Body of pancreas (tissue), 4 donors: ENCODE measurements at regions not wholly inside any gene's neighbourhood (a gene's known extent, or its start where the extent isn't known, plus 50 kb on each side); places are given as distances from the start of the nearest gene placed in this dataset.

Experiments
- ATAC-seq: fragments of 150-250 bp; one replicate; pipeline ENCODE4 v1.9.1; 2016
- DNase-seq, 4 donors: peaks; one replicate each; pipeline ENCODE4 v3.0.0-alpha.2; 2019
- H3K27ac ChIP-seq, 4 donors: fragments of 200-600 bp; sonication (generic); 1 replicate in 3 of 4; 2 replicates in 1 of 4; pipeline versions ENCODE4 v1.5.1 to v1.6.1; 2016 to 2019; ENCODE audit warnings: mild to moderate bottlenecking in 1 of 4, mixed read lengths in 1 of 4, moderate library complexity in 1 of 4
- H3K27me3 ChIP-seq, 2 donors: fragments of 200-600 bp; sonication (generic); one replicate each; pipeline ENCODE4 v1.6.0; 2016; ENCODE audit warnings: mild to moderate bottlenecking in 1 of 2
- H3K36me3 ChIP-seq, 2 donors: fragments of 200-600 bp; sonication (generic); replicated peaks in 1 of 2; 2 replicates each; pipeline ENCODE4 v1.5.1; 2016; ENCODE audit warnings: low read depth in 2 of 2; ENCODE audit not compliant: insufficient read depth in 1 of 2
- H3K4me1 ChIP-seq: fragments of 200-600 bp; sonication (generic); one replicate; pipeline ENCODE4 v1.6.0; 2016
- H3K4me3 ChIP-seq, 2 donors: fragments of 200-600 bp; sonication (generic); 1 replicate in 1 of 2; 2 replicates in 1 of 2; pipeline ENCODE4 v1.5.1; 2016 to 2019
- H3K9me3 ChIP-seq, 3 donors: fragments of 200-600 bp; sonication (generic); 1 replicate in 2 of 3; 2 replicates in 1 of 3; pipeline ENCODE4 v1.5.1; 2016
- POLR2A ChIP-seq, 3 donors: fragments of 450-650 bp; IDR thresholded peaks; one replicate each; pipeline ENCODE4 v1.6.1; 2016; ENCODE audit warnings: antibody characterized with exemption in 3 of 3, mild to moderate bottlenecking in 2 of 3
- WGBS, 2 donors: methylation state at CpG; one replicate each; pipeline ENCODE4 v1.1.5; 2017; 5-methylcytosine and 5-hydroxymethylcytosine counted together
- intact Hi-C: fragments of 100-400 bp; cut with DNase I; formaldehyde crosslinking; loops from one replicate; pipeline ENCODE4 v1.15.1; 2023
- TF ChIP-seq, protein P1 (sequence below), 7 experiments: fragments of 450-650 bp in 4 of 7; fragments of 200-600 bp in 3 of 7; sonication (generic) in 3 of 7; IDR thresholded peaks; one replicate each; pipeline ENCODE4 v1.5.1; 2016 to 2019; ENCODE audit warnings: antibody characterized with exemption in 7 of 7

DNA sequence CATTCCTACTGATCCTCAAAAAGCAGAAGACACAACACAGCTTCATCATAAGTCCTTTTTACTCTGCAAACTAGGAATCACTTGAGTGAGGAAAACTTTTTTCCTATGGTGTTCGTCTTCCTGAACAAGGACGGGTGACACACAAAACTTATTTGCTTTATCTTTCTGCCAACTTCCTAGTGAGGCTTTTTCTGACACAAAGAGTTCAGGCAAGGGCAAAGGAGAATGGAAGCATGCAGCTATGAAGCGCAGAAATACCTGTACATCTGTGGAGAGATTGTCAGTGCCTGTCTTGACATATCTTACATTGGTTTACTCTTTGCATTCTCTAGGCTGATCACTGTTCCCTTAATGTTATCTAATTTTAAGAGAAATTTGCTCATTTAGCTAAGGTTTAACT, 548.0 kb upstream of the IGFBP7 start:
- Histone ChIP-seq H3K36me3 (no peaks in the 10 kb centered on the region), H3K4me1 (no peaks in the 10 kb centered on the region), H3K4me3 (no peak overlapping the region), H3K9me3 (no peaks in the 10 kb centered on the region), H3K27ac (no peak overlapping the region), H3K27me3 (no peaks in the 10 kb centered on the region)
- 24 to 33% methylated on average over 3 of the region's 3 CpGs for WGBS, 2 donors
- no peak for TF ChIP-seq POLR2A (IDR thresholded peaks at IDR 0.05)
- TF ChIP-seq, protein P1, sequence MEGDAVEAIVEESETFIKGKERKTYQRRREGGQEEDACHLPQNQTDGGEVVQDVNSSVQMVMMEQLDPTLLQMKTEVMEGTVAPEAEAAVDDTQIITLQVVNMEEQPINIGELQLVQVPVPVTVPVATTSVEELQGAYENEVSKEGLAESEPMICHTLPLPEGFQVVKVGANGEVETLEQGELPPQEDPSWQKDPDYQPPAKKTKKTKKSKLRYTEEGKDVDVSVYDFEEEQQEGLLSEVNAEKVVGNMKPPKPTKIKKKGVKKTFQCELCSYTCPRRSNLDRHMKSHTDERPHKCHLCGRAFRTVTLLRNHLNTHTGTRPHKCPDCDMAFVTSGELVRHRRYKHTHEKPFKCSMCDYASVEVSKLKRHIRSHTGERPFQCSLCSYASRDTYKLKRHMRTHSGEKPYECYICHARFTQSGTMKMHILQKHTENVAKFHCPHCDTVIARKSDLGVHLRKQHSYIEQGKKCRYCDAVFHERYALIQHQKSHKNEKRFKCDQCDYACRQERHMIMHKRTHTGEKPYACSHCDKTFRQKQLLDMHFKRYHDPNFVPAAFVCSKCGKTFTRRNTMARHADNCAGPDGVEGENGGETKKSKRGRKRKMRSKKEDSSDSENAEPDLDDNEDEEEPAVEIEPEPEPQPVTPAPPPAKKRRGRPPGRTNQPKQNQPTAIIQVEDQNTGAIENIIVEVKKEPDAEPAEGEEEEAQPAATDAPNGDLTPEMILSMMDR (IDR thresholded peaks at IDR 0.05) = no peak
- DNase-seq (no peak), ATAC-seq (no peak)
- intact Hi-C loops = no loop called here

DNA sequence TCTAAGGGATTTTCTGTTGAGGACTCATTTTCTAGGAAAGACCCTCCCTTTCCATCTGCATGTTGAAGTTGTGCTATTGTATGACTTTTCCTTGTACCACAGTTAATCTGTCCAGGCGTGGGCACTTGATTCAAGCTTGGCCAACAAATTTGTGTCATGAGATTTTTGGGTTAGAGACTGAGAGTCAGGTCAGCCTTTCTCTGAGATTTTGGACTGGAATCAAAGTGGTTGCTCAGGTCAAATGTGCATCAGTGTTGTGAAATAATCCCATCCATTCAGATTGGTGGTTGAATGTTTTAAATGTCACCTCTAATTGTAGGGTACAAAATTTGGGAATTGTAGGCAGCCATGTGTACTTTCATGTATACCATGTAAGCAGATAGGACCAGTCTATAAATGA, 545.2 kb upstream of the IGFBP7 start:
- no peak overlapping the region for H3K4me3 ChIP-seq
- 41 to 43% methylated on average over 1 of the region's 1 CpG for WGBS, 2 donors
- H3K27me3 ChIP-seq = no peaks in the 10 kb centered on the region
- H3K27ac ChIP-seq = no peak overlapping the region
- ATAC-seq (no peak), DNase-seq (no peak)
- no peak for TF ChIP-seq POLR2A (IDR thresholded peaks at IDR 0.05)
- TF ChIP-seq, protein P1 (IDR thresholded peaks at IDR 0.05) = no peak
- intact Hi-C loops = no loop called here
- no peaks in the 10 kb centered on the region for H3K4me1 ChIP-seq
- no peaks in the 10 kb centered on the region for H3K9me3 ChIP-seq
- H3K36me3 ChIP-seq = no peaks in the 10 kb centered on the region

DNA sequence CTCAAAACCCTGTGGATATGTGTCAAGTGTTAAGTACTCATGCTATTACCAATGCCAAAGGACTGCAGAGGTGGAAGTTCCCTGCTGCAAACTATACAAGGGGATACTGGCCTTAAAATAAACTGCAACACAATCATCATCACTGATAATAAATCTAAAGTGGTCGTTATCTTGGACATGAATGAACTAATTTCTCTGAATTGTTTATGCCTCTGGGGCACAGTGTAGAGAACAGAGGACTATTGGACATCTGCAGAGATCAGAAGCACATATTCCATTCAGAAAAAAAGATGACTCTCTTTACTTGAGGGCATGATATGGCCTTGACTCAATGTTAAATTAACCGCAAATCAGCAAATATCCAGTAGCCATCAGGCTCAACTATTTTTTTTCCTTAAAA, 542.6 kb upstream of the IGFBP7 start:
- no peak for DNase-seq
- 64 to 77% methylated on average over 2 of the region's 2 CpGs for WGBS, 2 donors

DNA sequence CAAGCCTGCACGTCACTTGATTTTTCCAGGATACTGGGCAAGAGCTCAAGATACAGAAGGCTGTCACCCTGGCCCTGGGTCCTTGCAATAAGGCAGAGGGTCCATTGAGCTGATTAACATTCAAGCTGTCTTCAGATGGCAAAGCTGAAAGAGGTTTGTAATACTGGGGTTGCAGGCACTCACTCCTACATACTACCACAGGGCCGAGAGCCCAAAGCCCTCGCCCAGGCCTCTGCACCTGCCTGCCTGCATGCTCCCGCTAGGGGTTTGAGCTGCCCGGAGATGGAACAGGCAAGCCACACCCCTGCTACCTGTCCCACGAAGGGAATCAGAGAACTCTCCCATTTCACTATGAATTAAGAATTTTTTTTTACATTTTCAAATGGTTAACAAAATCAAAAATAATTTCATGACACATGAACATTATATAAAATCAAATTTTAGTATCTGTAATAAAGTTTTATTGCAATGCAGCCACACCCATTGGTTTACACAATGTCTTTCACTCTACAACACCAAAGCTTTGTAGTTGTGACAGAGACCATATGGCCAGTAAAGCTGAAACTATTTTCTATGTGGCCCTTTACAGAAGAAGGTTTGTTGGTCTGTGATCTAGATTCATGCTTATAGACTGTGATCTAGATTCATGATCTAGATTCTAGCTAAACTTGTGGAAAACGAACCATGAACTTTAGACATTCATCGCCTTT, 530.4 kb upstream of the IGFBP7 start:
- Histone ChIP-seq H3K27me3 (no peaks in the 10 kb centered on the region), H3K4me1 (no peaks in the 10 kb centered on the region), H3K27ac (no peak overlapping the region), H3K9me3 (no peaks in the 10 kb centered on the region), H3K4me3 (no peak overlapping the region), H3K36me3 (no peaks in the 10 kb centered on the region)
- intact Hi-C loops = no loop called here
- no peak for ATAC-seq
- WGBS, 2 donors = 59 to 62% methylated on average over 8 of the region's 8 CpGs
- DNase-seq = no peak
- TF ChIP-seq POLR2A (IDR thresholded peaks at IDR 0.05) = no peak
- TF ChIP-seq, protein P1 (IDR thresholded peaks at IDR 0.05) = no peak

More for the DNA sequence above, 542.6 kb upstream of the IGFBP7 start:
- Histone ChIP-seq H3K36me3 (no peaks in the 10 kb centered on the region), H3K4me3 (no peak overlapping the region), H3K27ac (no peak overlapping the region), H3K4me1 (no peaks in the 10 kb centered on the region), H3K9me3 (no peaks in the 10 kb centered on the region), H3K27me3 (no peaks in the 10 kb centered on the region)
- ATAC-seq = no peak
- TF ChIP-seq POLR2A (IDR thresholded peaks at IDR 0.05) = no peak
- TF ChIP-seq, protein P1 (IDR thresholded peaks at IDR 0.05) = no peak
- intact Hi-C loops = no loop called here
